ENCODE measurements at regions not wholly inside any gene's neighbourhood (a gene's known extent, or its start where the extent isn't known, plus 50 kb on each side); places are given as distances from the start of the nearest gene placed in this dataset.

- DNase-seq, result no peak
- Mint-ChIP-seq H3K27me3 (ENCODE audit: low read depth in 3 of 3) (peaks cover 0 to 4% (median 1%) of the 10 kb centered on the region in 3 donors), H3K27ac (no peak overlapping the region), H3K9me3 (no peaks in the 10 kb centered on the region), H3K4me1 (no peaks in the 10 kb centered on the region), H3K36me3 (no peaks in the 10 kb centered on the region), H3K4me3 (no peak overlapping the region)
These were observed 202.0 kb downstream of the SPTSSA start for GRCh38 chr14:34259996-34260395.

- H3K36me3 Mint-ChIP-seq, result no peaks in the 10 kb centered on the region
- DNase-seq, result no peak
- peaks cover 0 to 6% (median 1%) of the 10 kb centered on the region in 3 donors for H3K27me3 Mint-ChIP-seq (ENCODE audit: low read depth in 3 of 3)
- no peaks in the 10 kb centered on the region for H3K9me3 Mint-ChIP-seq
- H3K4me3 Mint-ChIP-seq, result no peak overlapping the region
- no peak overlapping the region for H3K27ac Mint-ChIP-seq
- H3K4me1 Mint-ChIP-seq, result no peaks in the 10 kb centered on the region
These were observed 203.7 kb downstream of the SPTSSA start for GRCh38 chr14:34258318-34258717.

GRCh38 chr14:34257505-34257904 is 204.5 kb downstream of the SPTSSA start:
- H3K27ac Mint-ChIP-seq, result no peak overlapping the region
- DNase-seq, result no peak
- H3K9me3 Mint-ChIP-seq, result no peaks in the 10 kb centered on the region
- peaks cover 0 to 9% (median 1%) of the 10 kb centered on the region in 3 donors for H3K27me3 Mint-ChIP-seq (ENCODE audit: low read depth in 3 of 3)
- H3K4me1 Mint-ChIP-seq, result no peaks in the 10 kb centered on the region
- H3K4me3 Mint-ChIP-seq, result no peak overlapping the region
- H3K36me3 Mint-ChIP-seq, result no peaks in the 10 kb centered on the region

- no peak for DNase-seq
- H3K4me3 Mint-ChIP-seq, result no peak overlapping the region
- no peaks in the 10 kb centered on the region for H3K4me1 Mint-ChIP-seq
- H3K36me3 Mint-ChIP-seq, result no peaks in the 10 kb centered on the region
- H3K9me3 Mint-ChIP-seq, result no peaks in the 10 kb centered on the region
- H3K27me3 Mint-ChIP-seq (ENCODE audit: low read depth in 3 of 3), result peaks cover 0 to 8% (median 1%) of the 10 kb centered on the region in 3 donors
- H3K27ac Mint-ChIP-seq, result no peak overlapping the region
These were observed 205.8 kb downstream of the SPTSSA start for GRCh38 chr14:34256223-34256622.

GRCh38 chr14:34254571-34254970 is 207.5 kb downstream of the SPTSSA start:
- no peak overlapping the region for H3K4me3 Mint-ChIP-seq
- no peaks in the 10 kb centered on the region for H3K36me3 Mint-ChIP-seq
- no peak for DNase-seq
- H3K27me3 Mint-ChIP-seq (ENCODE audit: low read depth in 3 of 3), result peaks cover 0 to 5% (median 0%) of the 10 kb centered on the region in 3 donors
- no peaks in the 10 kb centered on the region for H3K9me3 Mint-ChIP-seq
- no peaks in the 10 kb centered on the region for H3K4me1 Mint-ChIP-seq
- H3K27ac Mint-ChIP-seq, result no peak overlapping the region

- Mint-ChIP-seq H3K4me1 (no peaks in the 10 kb centered on the region), H3K36me3 (no peaks in the 10 kb centered on the region), H3K9me3 (no peaks in the 10 kb centered on the region), H3K27me3 (ENCODE audit: low read depth in 3 of 3) (peaks cover 0 to 5% (median 0%) of the 10 kb centered on the region in 3 donors), H3K27ac (no peak overlapping the region), H3K4me3 (no peak overlapping the region)
- DNase-seq, result no peak
These were observed 208.0 kb downstream of the SPTSSA start for GRCh38 chr14:34254031-34254430.

GRCh38 chr14:34252227-34252626 is 209.8 kb downstream of the SPTSSA start:
- H3K9me3 Mint-ChIP-seq, result no peaks in the 10 kb centered on the region
- H3K27ac Mint-ChIP-seq, result peak overlapping the region in 1 of 6 donors; percentile 32
- no peak overlapping the region for H3K4me3 Mint-ChIP-seq
- no peak for DNase-seq
- no peaks in the 10 kb centered on the region for H3K4me1 Mint-ChIP-seq
- H3K27me3 Mint-ChIP-seq (ENCODE audit: low read depth in 3 of 3), result peaks cover 0 to 5% (median 2%) of the 10 kb centered on the region in 3 donors
- H3K36me3 Mint-ChIP-seq, result no peaks in the 10 kb centered on the region

GRCh38 chr14:34251662-34252061 is 210.4 kb downstream of the SPTSSA start:
- H3K4me1 Mint-ChIP-seq, result no peaks in the 10 kb centered on the region
- peaks cover 0 to 5% (median 2%) of the 10 kb centered on the region in 3 donors for H3K27me3 Mint-ChIP-seq (ENCODE audit: low read depth in 3 of 3)
- no peaks in the 10 kb centered on the region for H3K36me3 Mint-ChIP-seq
- H3K4me3 Mint-ChIP-seq, result no peak overlapping the region
- no peak for DNase-seq
- no peak overlapping the region for H3K27ac Mint-ChIP-seq
- no peaks in the 10 kb centered on the region for H3K9me3 Mint-ChIP-seq

GRCh38 chr14:34250959-34251358 is 211.1 kb downstream of the SPTSSA start:
- Mint-ChIP-seq H3K4me3 (no peak overlapping the region), H3K36me3 (no peaks in the 10 kb centered on the region), H3K27ac (no peak overlapping the region), H3K9me3 (peaks cover 0 to 4% (median 0%) of the 10 kb centered on the region in 6 donors), H3K4me1 (no peaks in the 10 kb centered on the region), H3K27me3 (ENCODE audit: low read depth in 3 of 3) (peaks cover 1 to 5% (median 2%) of the 10 kb centered on the region in 3 donors)
- no peak for DNase-seq

- no peak for DNase-seq
- H3K4me1 Mint-ChIP-seq, result no peaks in the 10 kb centered on the region
- no peak overlapping the region for H3K4me3 Mint-ChIP-seq
- H3K27ac Mint-ChIP-seq, result no peak overlapping the region
- H3K9me3 Mint-ChIP-seq, result peaks cover 0 to 4% (median 0%) of the 10 kb centered on the region in 6 donors
- no peaks in the 10 kb centered on the region for H3K36me3 Mint-ChIP-seq
- H3K27me3 Mint-ChIP-seq (ENCODE audit: low read depth in 3 of 3), result peaks cover 0 to 2% (median 1%) of the 10 kb centered on the region in 3 donors
These were observed 214.4 kb downstream of the SPTSSA start for GRCh38 chr14:34247605-34248004.

- Mint-ChIP-seq H3K9me3 (peaks cover 0 to 4% (median 0%) of the 10 kb centered on the region in 6 donors), H3K27me3 (ENCODE audit: low read depth in 3 of 3) (peaks cover 1 to 9% (median 3%) of the 10 kb centered on the region in 3 donors), H3K36me3 (no peaks in the 10 kb centered on the region), H3K4me3 (no peak overlapping the region), H3K27ac (no peak overlapping the region), H3K4me1 (no peaks in the 10 kb centered on the region)
- DNase-seq, result no peak
These were observed 215.8 kb downstream of the SPTSSA start for GRCh38 chr14:34246206-34246605.

- Mint-ChIP-seq H3K27ac (no peak overlapping the region), H3K36me3 (no peaks in the 10 kb centered on the region), H3K27me3 (ENCODE audit: low read depth in 3 of 3) (peaks cover 1 to 9% (median 4%) of the 10 kb centered on the region in 3 donors), H3K4me3 (no peak overlapping the region), H3K4me1 (no peaks in the 10 kb centered on the region), H3K9me3 (peaks cover 0 to 5% (median 0%) of the 10 kb centered on the region in 6 donors)
- DNase-seq, result no peak
These were observed 218.6 kb downstream of the SPTSSA start for GRCh38 chr14:34243401-34243800.

- Mint-ChIP-seq H3K4me1 (no peaks in the 10 kb centered on the region), H3K27ac (no peak overlapping the region), H3K4me3 (no peak overlapping the region), H3K36me3 (no peaks in the 10 kb centered on the region), H3K9me3 (peaks cover 0 to 6% (median 0%) of the 10 kb centered on the region in 6 donors), H3K27me3 (ENCODE audit: low read depth in 3 of 3) (peaks cover 1 to 9% (median 4%) of the 10 kb centered on the region in 3 donors)
- DNase-seq, result no peak
These were observed 219.0 kb downstream of the SPTSSA start for GRCh38 chr14:34243001-34243400.

- Mint-ChIP-seq H3K4me1 (no peaks in the 10 kb centered on the region), H3K4me3 (no peak overlapping the region), H3K27me3 (ENCODE audit: low read depth in 3 of 3) (peaks cover 0 to 7% (median 7%) of the 10 kb centered on the region in 3 donors), H3K36me3 (no peaks in the 10 kb centered on the region), H3K27ac (no peak overlapping the region), H3K9me3 (peaks cover 0 to 3% (median 0%) of the 10 kb centered on the region in 6 donors)
- DNase-seq, result no peak
These were observed 220.8 kb downstream of the SPTSSA start for GRCh38 chr14:34241185-34241711.

- Mint-ChIP-seq H3K9me3 (peaks cover 0 to 2% (median 0%) of the 10 kb centered on the region in 6 donors), H3K4me3 (no peak overlapping the region), H3K27me3 (ENCODE audit: low read depth in 3 of 3) (peaks cover 0 to 7% (median 7%) of the 10 kb centered on the region in 3 donors), H3K36me3 (no peaks in the 10 kb centered on the region), H3K27ac (no peak overlapping the region), H3K4me1 (no peaks in the 10 kb centered on the region)
- no peak for DNase-seq
These were observed 223.4 kb downstream of the SPTSSA start for GRCh38 chr14:34238610-34239009.
